Brain microvascular endothelial cell (primary cell): ENCODE measurements at regions not wholly inside any gene's neighbourhood (a gene's known extent, or its start where the extent isn't known, plus 50 kb on each side); places are given as distances from the start of the nearest gene placed in this dataset.

Experiments
- DNase-seq: peaks from one replicate; pipeline ENCODE4 v3.0.0-alpha.2; 2020
- H3K27ac ChIP-seq: fragments of 250-450 bp; sonication (Bioruptor Pico); 2 replicates; pipeline ENCODE4 v1.5.1; 2020; ENCODE audit warnings: mild to moderate bottlenecking, moderate library complexity
- H3K27me3 ChIP-seq: fragments of 250-450 bp; sonication (Bioruptor Pico); replicated peaks from 2 replicates; pipeline ENCODE4 v1.5.1; 2020; ENCODE audit warnings: mild to moderate bottlenecking
- H3K36me3 ChIP-seq: fragments of 250-450 bp; sonication (Bioruptor Pico); replicated peaks from 2 replicates; pipeline ENCODE4 v1.5.1; 2020; ENCODE audit warnings: mild to moderate bottlenecking
- H3K4me3 ChIP-seq: 2 replicates; pipeline ENCODE4 v1.5.1; 2011; ENCODE audit warnings: low read depth, mild to moderate bottlenecking, control low read depth, low read length, moderate library complexity
- in situ Hi-C: cut with HindIII; loops from 2 replicates; pipeline ENCODE4 v1.10.0; 2017; ENCODE audit warnings: low sequenced_read_pairs, low pct_ligation_motif_present
- TF ChIP-seq, protein P1 (sequence below): IDR thresholded peaks from 2 replicates; pipeline ENCODE4 v1.5.1; 2011; ENCODE audit warnings: low read depth, mild to moderate bottlenecking, moderate library complexity, low read length, control low read depth, inconsistent platforms; ENCODE audit errors: missing control alignments

DNA sequence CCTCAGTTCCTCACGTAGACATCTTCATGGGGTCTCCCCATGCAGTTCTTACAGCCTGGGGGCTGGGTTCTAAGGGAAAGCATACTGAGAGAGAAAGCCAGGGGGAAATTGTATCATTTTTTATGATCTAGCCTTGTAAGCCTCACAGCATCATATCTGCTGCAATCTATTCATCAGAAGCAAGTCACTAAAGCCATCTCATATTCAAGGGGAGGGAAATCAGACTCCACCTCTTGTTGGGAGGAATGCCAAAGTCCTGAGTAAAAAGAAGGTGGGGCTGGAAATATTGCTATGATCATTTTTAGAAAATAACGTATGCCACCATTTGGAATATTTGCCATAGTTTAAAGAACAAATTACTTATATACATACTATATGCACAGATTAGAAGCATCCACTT, 304.6 kb downstream of the TXNL1 start:
- Histone ChIP-seq H3K27ac (no peak overlapping the region), H3K36me3 (no peaks in the 10 kb centered on the region), H3K27me3 (no peaks in the 10 kb centered on the region), H3K4me3 (no peak overlapping the region)
- in situ Hi-C loops, result no loop called here
- DNase-seq, result no peak
- TF ChIP-seq, protein P1, sequence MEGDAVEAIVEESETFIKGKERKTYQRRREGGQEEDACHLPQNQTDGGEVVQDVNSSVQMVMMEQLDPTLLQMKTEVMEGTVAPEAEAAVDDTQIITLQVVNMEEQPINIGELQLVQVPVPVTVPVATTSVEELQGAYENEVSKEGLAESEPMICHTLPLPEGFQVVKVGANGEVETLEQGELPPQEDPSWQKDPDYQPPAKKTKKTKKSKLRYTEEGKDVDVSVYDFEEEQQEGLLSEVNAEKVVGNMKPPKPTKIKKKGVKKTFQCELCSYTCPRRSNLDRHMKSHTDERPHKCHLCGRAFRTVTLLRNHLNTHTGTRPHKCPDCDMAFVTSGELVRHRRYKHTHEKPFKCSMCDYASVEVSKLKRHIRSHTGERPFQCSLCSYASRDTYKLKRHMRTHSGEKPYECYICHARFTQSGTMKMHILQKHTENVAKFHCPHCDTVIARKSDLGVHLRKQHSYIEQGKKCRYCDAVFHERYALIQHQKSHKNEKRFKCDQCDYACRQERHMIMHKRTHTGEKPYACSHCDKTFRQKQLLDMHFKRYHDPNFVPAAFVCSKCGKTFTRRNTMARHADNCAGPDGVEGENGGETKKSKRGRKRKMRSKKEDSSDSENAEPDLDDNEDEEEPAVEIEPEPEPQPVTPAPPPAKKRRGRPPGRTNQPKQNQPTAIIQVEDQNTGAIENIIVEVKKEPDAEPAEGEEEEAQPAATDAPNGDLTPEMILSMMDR, result no peak

DNA sequence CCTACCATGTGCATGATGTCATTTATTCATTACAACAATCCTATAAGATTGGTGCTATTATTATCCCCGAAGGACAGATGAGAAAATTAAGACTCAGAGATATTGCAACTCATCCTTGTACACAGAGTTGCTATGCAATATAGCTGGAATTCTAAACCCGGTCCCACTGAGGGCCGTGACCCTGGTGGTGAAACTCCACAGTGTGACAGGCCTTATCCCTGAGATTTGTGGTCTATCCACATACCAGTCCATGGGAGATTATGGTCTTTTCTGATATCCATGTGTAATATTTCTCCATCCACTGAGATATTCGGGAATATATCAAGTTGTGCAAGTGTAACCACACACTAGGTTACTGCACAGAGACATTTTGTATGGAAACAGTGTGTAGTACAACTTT, 305.2 kb downstream of the TXNL1 start:
- TF ChIP-seq, protein P1, result no peak
- DNase-seq, result no peak
- Histone ChIP-seq H3K4me3 (no peak overlapping the region), H3K27me3 (no peaks in the 10 kb centered on the region), H3K27ac (no peak overlapping the region), H3K36me3 (no peaks in the 10 kb centered on the region)
- in situ Hi-C loops, result no loop called here

DNA sequence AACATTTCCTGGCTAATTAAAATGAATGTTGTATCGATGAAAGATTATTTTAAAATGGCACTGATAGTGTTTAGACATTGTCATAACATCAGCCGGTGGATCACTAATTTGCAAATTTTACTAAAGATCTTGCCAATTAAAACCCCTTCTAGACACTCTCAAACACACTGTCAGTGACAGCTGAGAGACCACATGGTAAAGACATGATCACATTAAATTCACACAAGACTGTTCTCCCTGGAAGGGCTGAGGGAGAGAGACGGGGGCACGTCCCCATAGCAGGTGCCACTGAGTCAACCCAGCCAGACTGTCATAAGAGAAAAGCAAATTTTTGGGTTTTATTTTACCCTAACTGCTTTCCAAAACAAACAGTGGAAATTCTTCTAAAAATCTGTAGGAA, 306.0 kb downstream of the TXNL1 start:
- no peak for DNase-seq
- TF ChIP-seq, protein P1, result no peak
- Histone ChIP-seq H3K27me3 (no peaks in the 10 kb centered on the region), H3K36me3 (no peaks in the 10 kb centered on the region), H3K27ac (no peak overlapping the region), H3K4me3 (no peak overlapping the region)
- in situ Hi-C loops, result no loop called here

DNA sequence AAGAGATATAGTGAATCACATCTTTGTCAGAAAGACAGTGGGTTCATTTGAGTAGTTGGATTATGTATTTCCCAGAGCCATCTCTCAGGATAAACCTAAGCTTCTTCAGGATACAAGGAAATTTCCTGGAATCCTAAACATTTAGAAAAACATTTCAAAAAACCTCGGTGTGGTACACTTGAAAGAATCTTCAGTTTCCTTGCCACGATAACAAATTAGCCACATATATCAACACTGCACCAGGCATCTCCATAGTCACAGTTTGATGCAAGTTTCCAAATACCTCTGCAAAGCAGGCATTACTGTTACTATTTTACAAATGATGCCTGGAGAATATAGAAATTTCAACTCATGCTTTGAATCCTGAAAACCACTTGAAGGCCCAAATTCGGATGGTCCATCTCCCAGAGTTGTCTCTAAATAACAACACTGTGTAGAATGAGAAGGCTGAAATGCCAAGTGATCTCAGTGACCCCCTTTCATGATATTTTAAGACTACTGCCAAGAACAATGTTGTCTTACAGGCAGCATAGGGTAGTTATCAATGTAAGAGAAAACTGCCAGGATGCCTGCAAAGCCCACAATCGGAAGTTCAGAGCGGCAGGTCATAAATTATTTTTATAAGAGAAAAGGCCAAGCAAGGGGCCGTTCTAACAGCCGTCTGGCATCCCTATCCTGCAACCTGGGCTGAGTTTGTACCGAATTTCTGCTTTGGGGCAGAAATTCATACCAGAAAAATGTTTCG, 307.9 kb downstream of the TXNL1 start:
- H3K27ac ChIP-seq, result no peak overlapping the region
- no peak overlapping the region for H3K4me3 ChIP-seq
- no peaks in the 10 kb centered on the region for H3K36me3 ChIP-seq
- in situ Hi-C loops, result no loop called here
- TF ChIP-seq, protein P1, result no peak
- no peak for DNase-seq
- no peaks in the 10 kb centered on the region for H3K27me3 ChIP-seq

DNA sequence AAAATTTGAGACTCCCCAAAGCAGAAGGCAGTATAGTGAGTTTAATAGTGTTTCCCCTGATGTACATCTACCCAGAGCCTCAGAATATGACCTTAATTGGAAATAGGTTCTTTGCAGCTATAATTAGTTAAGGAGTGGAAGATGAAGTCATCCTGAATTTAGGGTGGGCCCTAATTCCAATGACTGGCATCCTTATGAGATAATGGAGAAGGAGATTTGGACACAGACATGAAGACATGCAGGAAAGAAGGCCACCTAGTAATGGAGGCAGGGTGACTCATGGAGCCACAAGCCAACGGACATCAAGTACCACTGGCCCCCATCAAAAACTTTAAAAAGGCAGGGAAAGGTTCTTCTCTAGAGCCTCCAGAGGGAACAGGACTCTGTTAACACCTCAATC, 308.9 kb downstream of the TXNL1 start:
- no peaks in the 10 kb centered on the region for H3K27me3 ChIP-seq
- no peak overlapping the region for H3K4me3 ChIP-seq
- in situ Hi-C loops, result no loop called here
- TF ChIP-seq, protein P1, result no peak
- H3K27ac ChIP-seq, result no peak overlapping the region
- H3K36me3 ChIP-seq, result no peaks in the 10 kb centered on the region
- no peak for DNase-seq
